ENCODE measurements at regions not wholly inside any gene's neighbourhood (a gene's known extent, or its start where the extent isn't known, plus 50 kb on each side); places are given as distances from the start of the nearest gene placed in this dataset.
"Not testable (repeated sequence)": the region's sequence is repeated elsewhere in the genome, so short reads cannot be mapped to it uniquely, and the experiment has no call there.

GRCh38 chr4:187732524-187732923 lies 263.0 kb upstream of the ZFP42 start:
- DNase-seq (ENCODE audit: low read depth, low spot score): no peak
- H3K4me3 ChIP-seq (ENCODE audit: low read depth, low read length): no peak overlapping the region
- TF ChIP-seq CTCF (IDR thresholded peaks at IDR 0.05; ENCODE audit: low read depth, low read length): no peak
- in situ Hi-C loops (cut with HindIII; ENCODE audit: low sequenced_read_pairs): no loop called here

- no peak for DNase-seq (ENCODE audit: low read depth, low spot score)
- H3K4me3 ChIP-seq (ENCODE audit: low read depth, low read length): no peak overlapping the region
- no peak for TF ChIP-seq CTCF (IDR thresholded peaks at IDR 0.05; ENCODE audit: low read depth, low read length)
- in situ Hi-C loops (cut with HindIII; ENCODE audit: low sequenced_read_pairs): no loop called here
Measured at GRCh38 chr4:187739771-187740170, 255.8 kb upstream of the ZFP42 start.

- no peak for DNase-seq (ENCODE audit: low read depth, low spot score)
- H3K4me3 ChIP-seq (ENCODE audit: low read depth, low read length): no peak overlapping the region
- TF ChIP-seq CTCF (IDR thresholded peaks at IDR 0.05; ENCODE audit: low read depth, low read length): no peak
- in situ Hi-C loops (cut with HindIII; ENCODE audit: low sequenced_read_pairs): no loop called here
Measured at GRCh38 chr4:187744911-187745310, 250.7 kb upstream of the ZFP42 start.

GRCh38 chr4:187750652-187751051 lies 244.9 kb upstream of the ZFP42 start:
- H3K4me3 ChIP-seq (ENCODE audit: low read depth, low read length); DNase-seq (ENCODE audit: low read depth, low spot score); in situ Hi-C loops (cut with HindIII; ENCODE audit: low sequenced_read_pairs): not testable (repeated sequence)

- DNase-seq (ENCODE audit: low read depth, low spot score): no peak
- no peak for TF ChIP-seq CTCF (IDR thresholded peaks at IDR 0.05; ENCODE audit: low read depth, low read length)
- in situ Hi-C loops (cut with HindIII; ENCODE audit: low sequenced_read_pairs): no loop called here
- H3K4me3 ChIP-seq (ENCODE audit: low read depth, low read length): no peak overlapping the region
Measured at GRCh38 chr4:187767158-187767557, 228.4 kb upstream of the ZFP42 start.

GRCh38 chr4:187767687-187768086 lies 227.9 kb upstream of the ZFP42 start:
- no peak overlapping the region for H3K4me3 ChIP-seq (ENCODE audit: low read depth, low read length)
- no peak for TF ChIP-seq CTCF (IDR thresholded peaks at IDR 0.05; ENCODE audit: low read depth, low read length)
- no peak for DNase-seq (ENCODE audit: low read depth, low spot score)
- in situ Hi-C loops (cut with HindIII; ENCODE audit: low sequenced_read_pairs): no loop called here

GRCh38 chr4:187770345-187770744 lies 225.2 kb upstream of the ZFP42 start:
- no peak for DNase-seq (ENCODE audit: low read depth, low spot score)
- TF ChIP-seq CTCF (IDR thresholded peaks at IDR 0.05; ENCODE audit: low read depth, low read length): no peak
- in situ Hi-C loops (cut with HindIII; ENCODE audit: low sequenced_read_pairs): no loop called here
- H3K4me3 ChIP-seq (ENCODE audit: low read depth, low read length): no peak overlapping the region

Data from astrocyte of the spinal cord (primary cell).